GM23338 (cell line): ENCODE measurements at regions not wholly inside any gene's neighbourhood (a gene's known extent, or its start where the extent isn't known, plus 50 kb on each side); places are given as distances from the start of the nearest gene placed in this dataset.

Experiments used
- CREB1 ChIP-seq: fragments of 250-450 bp; sonication (Bioruptor Pico); IDR thresholded peaks from 2 replicates; pipeline ENCODE4 v1.5.0; 2020; ENCODE audit warnings: low read depth, mild to moderate bottlenecking, moderate library complexity
- EZH2 ChIP-seq: fragments of 200-600 bp; sonication (generic); IDR thresholded peaks from one replicate; pipeline ENCODE4 v1.8.0; 2017; ENCODE audit warnings: antibody characterized with exemption, mild to moderate bottlenecking, low read depth; ENCODE audit not compliant: unreplicated experiment
- POLR2AphosphoS5 ChIP-seq: IDR thresholded peaks from 2 replicates; pipeline ENCODE4 v1.6.1; 2016; ENCODE audit warnings: antibody characterized with exemption, low read depth
- REST ChIP-seq: IDR thresholded peaks from one replicate; pipeline ENCODE4 v1.6.1; 2018; ENCODE audit warnings: antibody characterized with exemption; ENCODE audit not compliant: unreplicated experiment
- ZNF114 ChIP-seq: fragments of 250-450 bp; sonication (Bioruptor Pico); IDR thresholded peaks from 2 replicates; pipeline ENCODE4 v1.5.0; 2020; ENCODE audit warnings: mild to moderate bottlenecking, moderate library complexity
- TF ChIP-seq, protein P1 (sequence below), 2 experiments: fragments of 200-600 bp in 1 of 2; sonication (generic) in 1 of 2; conservative IDR thresholded peaks; 2 replicates each; pipeline versions ENCODE4 v1.5.1 to v1.6.1; 2016 to 2017; ENCODE audit warnings: antibody characterized with exemption in 2 of 2, low read depth in 2 of 2, mild to moderate bottlenecking in 2 of 2, moderate library complexity in 1 of 2

DNA sequence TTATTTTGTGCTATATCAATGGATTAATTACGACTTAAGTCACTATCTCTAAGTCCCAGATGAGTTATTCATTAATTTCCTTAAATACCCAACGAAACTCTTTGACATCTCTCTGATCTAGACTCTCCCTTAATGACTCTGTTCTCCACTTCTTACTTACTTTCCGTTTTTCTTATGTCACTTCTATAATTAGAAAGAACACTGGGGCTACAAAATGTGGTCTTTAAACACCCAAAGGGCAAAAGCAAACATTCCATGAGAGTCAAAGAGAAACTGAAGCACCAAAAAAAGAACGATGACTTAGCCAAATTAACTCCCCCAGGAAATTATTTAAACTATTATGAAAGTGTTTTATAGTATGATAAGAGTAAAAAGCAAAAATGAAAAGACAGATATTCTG is 166.4 kb upstream of the UBE2E2 start:
- TF ChIP-seq, protein P1, sequence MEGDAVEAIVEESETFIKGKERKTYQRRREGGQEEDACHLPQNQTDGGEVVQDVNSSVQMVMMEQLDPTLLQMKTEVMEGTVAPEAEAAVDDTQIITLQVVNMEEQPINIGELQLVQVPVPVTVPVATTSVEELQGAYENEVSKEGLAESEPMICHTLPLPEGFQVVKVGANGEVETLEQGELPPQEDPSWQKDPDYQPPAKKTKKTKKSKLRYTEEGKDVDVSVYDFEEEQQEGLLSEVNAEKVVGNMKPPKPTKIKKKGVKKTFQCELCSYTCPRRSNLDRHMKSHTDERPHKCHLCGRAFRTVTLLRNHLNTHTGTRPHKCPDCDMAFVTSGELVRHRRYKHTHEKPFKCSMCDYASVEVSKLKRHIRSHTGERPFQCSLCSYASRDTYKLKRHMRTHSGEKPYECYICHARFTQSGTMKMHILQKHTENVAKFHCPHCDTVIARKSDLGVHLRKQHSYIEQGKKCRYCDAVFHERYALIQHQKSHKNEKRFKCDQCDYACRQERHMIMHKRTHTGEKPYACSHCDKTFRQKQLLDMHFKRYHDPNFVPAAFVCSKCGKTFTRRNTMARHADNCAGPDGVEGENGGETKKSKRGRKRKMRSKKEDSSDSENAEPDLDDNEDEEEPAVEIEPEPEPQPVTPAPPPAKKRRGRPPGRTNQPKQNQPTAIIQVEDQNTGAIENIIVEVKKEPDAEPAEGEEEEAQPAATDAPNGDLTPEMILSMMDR (conservative IDR thresholded peaks at IDR 0.05; ENCODE audit: low read depth in 2 of 2) = no peak
- TF ChIP-seq ZNF114 (CRISPR knock-in tag) = no peak
- no peak for TF ChIP-seq CREB1
- TF ChIP-seq REST = no peak
- TF ChIP-seq POLR2AphosphoS5 = no peak
- TF ChIP-seq EZH2 = no peak
